SK-N-SH treated with all-trans-retinoic acid at 6 μM for 48 hours (cell line): ENCODE measurements at regions not wholly inside any gene's neighbourhood (a gene's known extent, or its start where the extent isn't known, plus 50 kb on each side); places are given as distances from the start of the nearest gene placed in this dataset.

Experiments
- BACH2 ChIP-seq: fragments of 250-450 bp; sonication (Bioruptor Pico); IDR thresholded peaks from 2 replicates; pipeline ENCODE4 v1.9.0; 2021; ENCODE audit warnings: mild to moderate bottlenecking, borderline replicate concordance
- CSRNP3 ChIP-seq: fragments of 250-450 bp; sonication (Bioruptor Pico); IDR thresholded peaks from 2 replicates; pipeline ENCODE4 v1.5.1; 2021; ENCODE audit warnings: mild to moderate bottlenecking, moderate library complexity
- ESRRG ChIP-seq: fragments of 250-450 bp; sonication (Bioruptor Pico); IDR thresholded peaks from 2 replicates; pipeline ENCODE4 v1.6.1; 2021; ENCODE audit warnings: mild to moderate bottlenecking
- GLIS3 ChIP-seq: fragments of 250-450 bp; sonication (Bioruptor Pico); IDR thresholded peaks from 2 replicates; pipeline ENCODE4 v1.5.0; 2020; ENCODE audit warnings: mild to moderate bottlenecking, moderate library complexity
- ISL1 ChIP-seq: fragments of 250-450 bp; sonication (Bioruptor Pico); IDR thresholded peaks from 2 replicates; pipeline ENCODE4 v2.1.2; 2022; ENCODE audit warnings: mild to moderate bottlenecking, moderate library complexity
- OSR1 ChIP-seq: fragments of 250-450 bp; sonication (Bioruptor Pico); IDR thresholded peaks from 2 replicates; pipeline ENCODE4 v1.8.0; 2022; ENCODE audit warnings: moderate library complexity, mild to moderate bottlenecking, inconsistent platforms
- POU6F1 ChIP-seq: fragments of 250-450 bp; sonication (Bioruptor Pico); IDR thresholded peaks from 2 replicates; pipeline ENCODE4 v1.8.0; 2021; ENCODE audit warnings: low read depth, mild to moderate bottlenecking, moderate library complexity, borderline replicate concordance
- PPARA ChIP-seq: fragments of 250-450 bp; sonication (Bioruptor Pico); IDR thresholded peaks from 2 replicates; pipeline ENCODE4 v1.5.0; 2020; ENCODE audit warnings: mild to moderate bottlenecking, borderline replicate concordance
- SNAI2 ChIP-seq: fragments of 250-450 bp; sonication (Bioruptor Pico); IDR thresholded peaks from 2 replicates; pipeline ENCODE4 v1.5.0; 2020; ENCODE audit warnings: mild to moderate bottlenecking, moderate library complexity
- TSHZ2 ChIP-seq: fragments of 250-450 bp; sonication (Bioruptor Pico); IDR thresholded peaks from 2 replicates; pipeline ENCODE4 v1.5.0; 2020; ENCODE audit warnings: mild to moderate bottlenecking, moderate library complexity
- ZC3H10 ChIP-seq: fragments of 250-450 bp; sonication (Bioruptor Pico); IDR thresholded peaks from 2 replicates; pipeline ENCODE4 v1.5.1; 2021; ENCODE audit warnings: mild to moderate bottlenecking, moderate library complexity
- ZFP3 ChIP-seq: fragments of 250-450 bp; sonication (Bioruptor Pico); IDR thresholded peaks from 2 replicates; pipeline ENCODE4 v1.5.0; 2020; ENCODE audit warnings: mild to moderate bottlenecking, moderate library complexity
- ZFP30 ChIP-seq: fragments of 450-650 bp; formaldehyde crosslinking; IDR thresholded peaks from 2 replicates; pipeline ENCODE4 v1.5.0; 2022; ENCODE audit warnings: mild to moderate bottlenecking, moderate library complexity
- ZNF565 ChIP-seq: fragments of 450-650 bp; formaldehyde crosslinking; conservative IDR thresholded peaks from 2 replicates; pipeline ENCODE4 v1.5.0; 2020; ENCODE audit warnings: low read depth, mild to moderate bottlenecking, moderate library complexity

GRCh38 chr18:72152935-72153334, 391.2 kb downstream of the CBLN2 start:
- TF ChIP-seq ZNF565 (CRISPR knock-in tag) (no peak), SNAI2 (CRISPR knock-in tag) (no peak), ESRRG (CRISPR knock-in tag) (no peak), CSRNP3 (CRISPR knock-in tag) (no peak), BACH2 (CRISPR knock-in tag) (no peak), OSR1 (no peak), GLIS3 (CRISPR knock-in tag) (no peak), TSHZ2 (CRISPR knock-in tag) (no peak), ZC3H10 (CRISPR knock-in tag) (no peak), ZFP30 (CRISPR knock-in tag) (no peak), PPARA (CRISPR knock-in tag) (no peak), POU6F1 (CRISPR knock-in tag) (no peak), ZFP3 (CRISPR knock-in tag) (no peak), ISL1 (CRISPR knock-in tag) (no peak)
